ENCODE measurements at regions not wholly inside any gene's neighbourhood (a gene's known extent, or its start where the extent isn't known, plus 50 kb on each side); places are given as distances from the start of the nearest gene placed in this dataset.
A peak's percentile ranks its signal among the peaks of the same experiment; 100 is the strongest.

DNA sequence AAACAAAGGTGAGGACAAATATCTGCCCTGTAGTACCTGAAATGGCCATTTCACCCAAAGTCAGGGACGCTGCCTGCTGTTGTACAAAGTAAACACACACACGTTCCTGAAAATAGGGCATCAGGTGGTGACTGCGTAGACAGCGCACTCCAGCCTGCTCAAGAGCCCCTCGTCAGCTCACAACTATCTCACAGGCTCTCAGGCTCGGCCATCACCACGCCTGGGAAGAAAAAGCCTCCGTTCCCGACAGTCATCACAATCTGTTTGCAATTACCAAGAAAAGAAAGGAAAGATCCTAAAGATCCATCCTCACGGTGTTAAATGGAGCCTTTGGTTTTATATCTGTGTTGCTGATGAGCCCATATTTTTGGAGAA lies 230.2 kb downstream of the ZNF516 start:
- CTCF ChIA-PET = no interaction called here
- POLR2A ChIA-PET = no interaction called here
- Mint-ChIP-seq H3K36me3 (ENCODE audit: low read depth) (no peaks in the 10 kb centered on the region), H3K4me3 (no peak overlapping the region), H3K27me3 (no peaks in the 10 kb centered on the region), H3K9me3 (no peaks in the 10 kb centered on the region), H3K27ac (no peak overlapping the region), H3K4me1 (no peaks in the 10 kb centered on the region)
- no peak for DNase-seq

DNA sequence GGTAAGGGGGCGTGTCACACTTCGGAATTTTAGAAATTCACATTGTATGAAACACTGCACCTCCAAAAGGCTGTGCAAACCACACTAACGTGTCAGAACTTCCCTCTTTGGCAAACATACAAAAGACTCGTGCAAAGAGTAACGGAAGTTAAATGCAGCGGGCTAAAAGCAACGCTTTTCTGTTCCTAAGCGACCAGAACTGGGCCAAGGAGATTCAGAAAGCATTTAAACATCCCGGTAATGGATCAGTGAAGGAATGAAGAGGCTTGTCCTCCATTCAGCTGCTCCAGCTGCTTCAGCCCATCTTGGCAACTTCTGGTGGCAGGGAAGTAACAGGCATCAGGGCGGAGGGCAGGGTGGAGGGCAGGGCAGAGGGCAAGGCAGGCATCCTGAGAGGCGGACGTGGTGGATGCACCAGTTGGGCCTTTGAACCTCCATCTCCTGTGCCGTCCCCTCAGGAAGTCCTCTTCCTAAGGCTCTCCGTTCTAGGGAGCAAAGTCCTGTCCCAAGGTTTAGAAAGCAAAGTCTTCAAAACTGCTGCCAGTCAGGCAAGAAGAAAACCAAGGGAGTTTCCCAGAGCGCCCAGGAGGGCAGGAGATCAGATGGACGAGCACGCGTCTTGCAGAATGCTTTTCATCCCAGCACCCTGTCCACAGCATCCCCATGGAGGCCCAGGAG lies 230.7 kb downstream of the ZNF516 start:
- no peaks in the 10 kb centered on the region for H3K4me1 Mint-ChIP-seq
- H3K27me3 Mint-ChIP-seq = no peaks in the 10 kb centered on the region
- ChIA-PET POLR2A (no interaction called here), CTCF (interaction anchor here (1.4 kb wide), 1 partner anchor 17 kb away, joined by 3 read pairs; no protein-coding TSS in a partner anchor)
- H3K4me3 Mint-ChIP-seq = no peak overlapping the region
- H3K27ac Mint-ChIP-seq = no peak overlapping the region
- no peaks in the 10 kb centered on the region for H3K9me3 Mint-ChIP-seq
- DNase-seq = no peak
- no peaks in the 10 kb centered on the region for H3K36me3 Mint-ChIP-seq (ENCODE audit: low read depth)

DNA sequence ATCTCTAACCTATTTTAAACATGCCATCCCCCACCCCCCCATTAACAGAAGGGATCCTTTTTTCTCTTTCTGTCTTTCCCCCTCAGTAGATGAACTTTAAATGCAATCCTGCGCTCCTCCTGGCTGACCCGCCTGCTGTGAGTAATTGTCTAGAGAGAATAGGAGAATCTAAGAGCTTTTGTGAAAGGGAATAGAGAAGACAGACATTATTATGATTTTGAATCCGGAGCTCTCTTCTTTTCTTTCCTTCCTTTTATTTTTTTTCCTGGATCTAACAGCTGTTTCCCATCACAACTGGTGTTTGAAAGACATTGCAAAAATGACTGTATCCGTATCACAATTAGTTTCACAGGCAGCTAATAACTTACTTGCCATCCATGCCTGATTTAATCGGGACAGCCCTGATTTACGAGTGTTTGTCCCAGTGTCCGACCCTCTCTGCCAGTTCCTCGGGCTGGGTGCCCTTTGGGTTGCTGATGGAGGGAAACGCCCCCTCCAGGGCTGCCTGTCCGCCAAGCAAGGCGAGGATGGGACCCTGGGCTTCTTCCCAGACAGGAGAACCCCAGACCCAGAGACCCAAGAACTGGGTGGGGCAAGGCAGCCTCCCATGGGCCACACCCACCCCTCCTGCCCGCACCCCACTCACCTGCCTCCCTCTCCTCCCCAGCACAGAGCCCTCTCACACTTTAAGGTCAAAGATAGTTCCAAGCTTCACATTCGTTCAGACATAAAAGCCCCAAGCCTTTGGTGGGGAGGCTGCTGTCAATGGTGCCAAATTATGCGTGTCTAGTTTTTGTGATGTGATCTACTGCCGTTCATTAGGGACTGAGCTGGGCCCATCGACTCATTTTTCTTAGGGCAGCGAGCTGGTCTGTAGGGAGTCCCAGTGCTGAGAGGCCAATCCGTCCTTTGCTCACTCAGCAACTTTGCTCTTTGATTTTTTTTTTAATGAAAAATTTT lies 231.7 kb downstream of the ZNF516 start:
- DNase-seq = no peak
- ChIA-PET CTCF (interaction anchor here (0.7 to 1.4 kb wide), 2 partner anchors 16 to 112 kb away, joined by 3 read pairs; no protein-coding TSS in a partner anchor), POLR2A (no interaction called here)
- Mint-ChIP-seq H3K27ac (no peak overlapping the region), H3K4me3 (no peak overlapping the region), H3K9me3 (no peaks in the 10 kb centered on the region), H3K36me3 (ENCODE audit: low read depth) (no peaks in the 10 kb centered on the region), H3K27me3 (no peaks in the 10 kb centered on the region), H3K4me1 (no peaks in the 10 kb centered on the region)

DNA sequence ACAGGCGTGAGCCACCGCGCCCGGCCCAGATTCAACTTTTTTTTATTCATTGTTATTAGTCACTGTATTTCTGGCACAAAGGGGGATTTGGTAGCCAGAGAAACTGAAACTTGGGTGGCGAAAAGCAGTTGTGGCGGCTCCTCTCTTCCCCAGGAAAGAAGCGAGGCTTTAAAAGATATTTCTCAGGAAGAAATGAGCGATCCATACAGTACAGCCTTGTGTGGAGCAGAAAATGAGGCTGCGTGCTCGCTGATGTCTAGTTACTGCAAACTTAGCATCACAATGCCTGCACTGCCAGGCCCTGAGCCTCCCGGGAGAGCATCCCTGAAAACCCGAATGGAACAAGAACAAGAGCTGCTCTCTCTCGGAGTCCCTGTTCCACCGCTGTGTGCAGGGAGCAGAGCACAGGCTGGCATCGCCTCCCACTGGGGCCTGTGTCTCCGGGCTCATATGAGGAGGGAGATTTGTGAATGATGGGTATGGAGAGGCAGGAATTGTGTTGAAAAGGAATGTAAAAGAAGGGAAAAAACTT lies 234.0 kb downstream of the ZNF516 start:
- POLR2A ChIA-PET = no interaction called here
- Mint-ChIP-seq H3K4me3 (no peak overlapping the region), H3K36me3 (ENCODE audit: low read depth) (no peaks in the 10 kb centered on the region), H3K27ac (no peak overlapping the region), H3K27me3 (no peaks in the 10 kb centered on the region), H3K9me3 (no peaks in the 10 kb centered on the region), H3K4me1 (no peaks in the 10 kb centered on the region)
- CTCF ChIA-PET = no interaction called here
- DNase-seq = no peak

DNA sequence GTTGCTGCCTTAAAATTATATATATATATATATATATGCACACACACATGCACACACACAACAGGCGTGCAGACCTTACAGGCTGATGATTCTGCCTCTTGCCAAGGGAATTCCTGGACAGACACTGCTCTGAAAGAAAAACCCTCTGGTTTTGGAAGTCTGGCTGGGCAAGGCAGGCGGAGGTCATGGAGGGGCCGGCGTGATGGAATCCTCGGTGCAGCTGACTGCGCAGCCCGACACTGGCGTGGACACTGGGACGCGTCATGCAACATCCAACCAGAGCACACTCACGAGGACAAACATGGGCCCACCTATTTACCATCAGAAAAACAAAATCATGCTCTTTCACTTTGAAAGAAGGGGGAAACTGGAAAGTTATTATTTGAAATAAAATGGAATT lies 235.3 kb downstream of the ZNF516 start:
- Mint-ChIP-seq H3K36me3 (ENCODE audit: low read depth) (no peaks in the 10 kb centered on the region), H3K27ac (no peak overlapping the region), H3K4me3 (no peak overlapping the region), H3K4me1 (no peaks in the 10 kb centered on the region), H3K27me3 (no peaks in the 10 kb centered on the region), H3K9me3 (no peaks in the 10 kb centered on the region)
- CTCF ChIA-PET = no interaction called here
- POLR2A ChIA-PET = no interaction called here
- no peak for DNase-seq

DNA sequence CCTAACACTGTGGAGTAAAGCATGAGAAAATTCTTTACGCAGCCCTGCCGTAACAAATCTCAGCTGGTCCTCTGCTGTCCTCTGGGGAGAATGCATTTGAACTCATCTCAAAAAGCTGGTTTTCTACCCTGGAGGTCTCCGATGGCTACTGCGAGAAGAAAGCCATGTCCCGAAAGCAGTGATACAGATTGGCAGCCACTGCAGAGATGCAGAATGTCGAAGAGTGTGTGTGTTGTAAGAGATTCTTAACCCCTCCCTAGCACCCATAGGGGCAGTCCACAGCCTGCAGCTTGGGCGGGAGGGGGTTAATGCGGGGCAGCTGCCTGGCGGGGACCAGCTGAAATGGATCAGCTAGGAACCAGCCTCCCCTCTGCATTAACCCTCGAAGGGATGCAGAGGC lies 235.9 kb downstream of the ZNF516 start:
- no peak for DNase-seq
- ChIA-PET CTCF (no interaction called here), POLR2A (no interaction called here)
- no peak overlapping the region for H3K4me3 Mint-ChIP-seq
- no peaks in the 10 kb centered on the region for H3K27me3 Mint-ChIP-seq
- no peaks in the 10 kb centered on the region for H3K4me1 Mint-ChIP-seq
- no peaks in the 10 kb centered on the region for H3K36me3 Mint-ChIP-seq (ENCODE audit: low read depth)
- no peak overlapping the region for H3K27ac Mint-ChIP-seq
- H3K9me3 Mint-ChIP-seq = no peaks in the 10 kb centered on the region

DNA sequence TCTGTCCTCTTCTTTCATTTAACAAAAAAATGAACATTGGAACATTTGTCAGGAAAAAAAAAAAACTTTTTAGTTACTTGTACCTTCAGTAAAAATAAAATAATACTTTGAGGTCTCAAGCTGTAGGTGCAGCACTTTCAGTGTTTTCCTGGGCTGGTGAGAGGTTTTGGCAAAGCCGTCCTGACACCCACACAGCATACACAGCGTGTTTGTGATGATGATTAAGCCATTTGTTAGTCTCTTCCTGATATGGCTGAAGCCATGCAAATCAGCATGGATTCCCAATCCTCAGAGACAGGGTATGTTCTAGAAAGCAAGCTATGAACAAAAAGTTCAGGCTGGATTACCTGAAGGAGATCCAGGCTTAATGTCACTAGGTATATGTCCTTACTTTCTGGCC lies 236.8 kb downstream of the ZNF516 start:
- CTCF ChIA-PET = no interaction called here
- Mint-ChIP-seq H3K36me3 (ENCODE audit: low read depth) (no peaks in the 10 kb centered on the region), H3K27ac (no peak overlapping the region), H3K4me3 (no peak overlapping the region), H3K9me3 (no peaks in the 10 kb centered on the region), H3K4me1 (no peaks in the 10 kb centered on the region), H3K27me3 (no peaks in the 10 kb centered on the region)
- no peak for DNase-seq
- POLR2A ChIA-PET = no interaction called here

DNA sequence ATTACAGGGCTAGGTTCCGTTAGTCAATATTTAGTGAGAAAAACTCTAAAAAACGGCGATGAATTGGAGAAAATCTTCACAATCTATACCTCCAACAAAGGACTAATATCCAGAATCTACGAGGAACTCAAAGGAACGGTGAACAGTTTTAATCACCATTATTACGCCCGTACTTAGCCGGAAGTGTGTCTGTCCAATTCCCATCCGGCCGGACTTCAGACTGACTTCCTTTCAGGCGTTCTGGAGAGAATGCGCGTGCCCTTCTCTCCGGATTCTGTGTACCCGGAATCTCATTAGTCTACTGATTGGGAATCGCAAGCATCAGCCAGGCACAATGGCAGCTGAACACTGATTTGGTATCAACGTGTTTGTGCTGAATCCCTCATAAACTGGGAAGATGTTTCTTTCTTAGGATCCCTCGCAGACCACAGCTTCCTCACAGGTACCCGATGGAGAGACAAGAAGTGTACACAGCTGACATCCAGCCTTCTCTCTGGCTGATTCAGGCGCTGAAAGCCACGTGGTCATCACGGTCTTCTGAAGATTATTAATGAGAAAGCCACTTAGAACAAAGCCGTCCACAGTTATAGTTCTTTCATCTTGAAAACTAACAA lies 239.9 kb downstream of the ZNF516 start:
- Mint-ChIP-seq H3K27me3 (peaks cover 2% of the 10 kb centered on the region), H3K4me1 (no peaks in the 10 kb centered on the region), H3K9me3 (no peaks in the 10 kb centered on the region), H3K4me3 (peak overlapping the region; percentile 12), H3K36me3 (ENCODE audit: low read depth) (no peaks in the 10 kb centered on the region), H3K27ac (no peak overlapping the region)
- ChIA-PET CTCF (no interaction called here), POLR2A (no interaction called here)
- DNase-seq = no peak

DNA sequence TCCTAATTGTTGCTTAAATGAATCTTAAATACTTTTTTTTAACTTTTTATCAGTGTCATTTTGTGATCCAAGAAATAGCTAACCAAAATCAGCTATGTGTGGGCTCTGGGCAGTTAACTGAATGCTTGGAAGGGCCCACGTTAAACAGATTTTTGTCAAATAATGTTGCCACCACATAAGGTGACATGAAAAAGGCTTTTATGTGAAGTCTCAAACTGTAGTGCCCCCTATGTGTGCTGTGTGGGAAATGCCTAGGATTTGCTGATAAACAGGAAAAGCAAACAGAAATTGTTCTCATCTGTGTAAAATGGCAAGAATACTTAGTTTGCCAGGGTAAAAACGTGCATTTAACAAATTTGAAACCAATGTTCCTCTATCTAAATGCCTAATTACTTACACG lies 242.2 kb downstream of the ZNF516 start:
- no peak overlapping the region for H3K27ac Mint-ChIP-seq
- POLR2A ChIA-PET = no interaction called here
- CTCF ChIA-PET = no interaction called here
- no peaks in the 10 kb centered on the region for H3K9me3 Mint-ChIP-seq
- H3K27me3 Mint-ChIP-seq = peaks cover 2% of the 10 kb centered on the region
- no peaks in the 10 kb centered on the region for H3K36me3 Mint-ChIP-seq (ENCODE audit: low read depth)
- no peaks in the 10 kb centered on the region for H3K4me1 Mint-ChIP-seq
- DNase-seq = no peak
- no peak overlapping the region for H3K4me3 Mint-ChIP-seq

DNA sequence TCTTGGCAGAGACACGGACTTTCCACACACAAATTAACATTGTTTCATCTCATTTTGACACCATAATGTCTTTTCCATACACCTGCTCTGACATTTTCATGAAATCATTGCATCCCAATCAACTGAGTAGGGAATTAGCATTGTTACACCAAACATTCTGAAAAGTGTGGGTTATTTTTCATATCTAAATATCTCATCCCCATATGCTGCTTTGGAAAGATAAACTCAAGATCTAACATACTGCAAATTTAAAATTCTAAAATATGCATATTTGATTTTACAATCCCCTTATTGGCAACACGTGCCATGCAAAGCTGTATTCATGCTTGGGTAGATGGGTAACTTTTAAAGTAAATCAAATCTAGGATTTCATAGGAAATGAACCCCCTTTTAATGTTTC lies 242.9 kb downstream of the ZNF516 start:
- no peaks in the 10 kb centered on the region for H3K36me3 Mint-ChIP-seq (ENCODE audit: low read depth)
- H3K9me3 Mint-ChIP-seq = no peaks in the 10 kb centered on the region
- ChIA-PET CTCF (no interaction called here), POLR2A (no interaction called here)
- H3K27me3 Mint-ChIP-seq = peaks cover 2% of the 10 kb centered on the region
- no peaks in the 10 kb centered on the region for H3K4me1 Mint-ChIP-seq
- no peak for DNase-seq
- H3K4me3 Mint-ChIP-seq = no peak overlapping the region
- H3K27ac Mint-ChIP-seq = no peak overlapping the region

DNA sequence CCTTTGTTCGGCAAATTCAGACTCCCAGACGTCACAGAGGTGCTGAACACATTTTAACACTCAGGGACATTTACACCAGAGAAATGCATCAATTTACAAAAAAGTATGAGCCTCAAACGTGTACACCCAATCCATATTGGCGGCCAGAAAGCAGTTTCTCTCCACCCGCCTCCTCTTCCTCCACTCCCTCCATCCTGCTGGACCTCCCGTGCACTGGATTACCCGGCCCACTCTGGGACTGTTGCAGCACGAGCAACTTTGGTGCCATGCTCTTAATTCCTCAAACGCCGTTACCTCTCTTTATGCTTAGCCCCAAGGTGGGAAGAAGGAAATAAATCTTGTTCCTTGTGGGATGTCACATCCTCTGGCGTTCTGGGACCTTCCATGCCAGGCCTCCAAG lies 243.4 kb downstream of the ZNF516 start:
- H3K4me1 Mint-ChIP-seq = no peaks in the 10 kb centered on the region
- peaks cover 2% of the 10 kb centered on the region for H3K27me3 Mint-ChIP-seq
- no peak for DNase-seq
- ChIA-PET POLR2A (no interaction called here), CTCF (no interaction called here)
- H3K9me3 Mint-ChIP-seq = no peaks in the 10 kb centered on the region
- no peaks in the 10 kb centered on the region for H3K36me3 Mint-ChIP-seq (ENCODE audit: low read depth)
- H3K27ac Mint-ChIP-seq = no peak overlapping the region
- no peak overlapping the region for H3K4me3 Mint-ChIP-seq

DNA sequence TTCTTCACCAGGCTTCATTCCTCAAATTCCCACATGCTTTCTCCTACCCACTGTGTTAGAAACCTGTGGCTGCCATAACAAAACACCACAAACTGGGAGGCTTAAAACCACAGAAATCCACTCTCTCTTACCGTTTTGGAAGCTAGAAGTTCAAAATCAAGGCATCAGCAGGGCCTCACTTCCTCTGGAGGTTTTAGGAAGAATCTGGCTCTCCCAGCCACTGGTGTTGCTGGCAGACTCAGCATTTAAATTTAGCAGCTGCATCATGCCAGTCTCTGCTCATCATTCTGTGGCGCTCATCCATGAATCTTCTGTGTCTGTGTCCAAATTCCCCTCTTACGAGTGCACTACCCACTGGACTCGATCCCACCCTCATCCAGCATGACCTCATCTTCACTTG lies 248.5 kb downstream of the ZNF516 start:
- H3K4me1 Mint-ChIP-seq = no peaks in the 10 kb centered on the region
- peaks cover 4% of the 10 kb centered on the region for H3K27me3 Mint-ChIP-seq
- DNase-seq = no peak
- no peaks in the 10 kb centered on the region for H3K9me3 Mint-ChIP-seq
- no peaks in the 10 kb centered on the region for H3K36me3 Mint-ChIP-seq (ENCODE audit: low read depth)
- ChIA-PET POLR2A (no interaction called here), CTCF (interaction anchor here (0.6 kb wide), 1 partner anchor 24 kb away, joined by 4 read pairs; no protein-coding TSS in a partner anchor)
- no peak overlapping the region for H3K27ac Mint-ChIP-seq
- H3K4me3 Mint-ChIP-seq = no peak overlapping the region

DNA sequence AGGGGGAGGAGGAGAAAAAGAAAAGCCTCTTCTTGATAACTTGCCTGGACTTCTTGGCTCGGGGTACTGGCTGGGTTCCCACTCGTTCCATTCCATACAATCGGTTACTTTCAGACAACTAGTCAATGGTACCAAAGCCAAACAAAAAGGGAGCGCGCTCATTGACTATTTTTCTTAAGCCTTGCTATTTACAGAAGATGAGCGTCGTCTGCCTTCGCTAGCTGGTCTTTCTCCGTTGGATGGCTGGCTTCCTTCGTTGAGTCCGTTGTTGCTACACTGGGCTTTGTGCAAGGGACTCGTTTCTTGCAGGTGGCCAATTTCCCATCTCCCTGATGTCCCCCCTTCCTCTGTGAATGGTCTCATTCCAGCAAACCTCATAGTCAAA lies 260.4 kb downstream of the ZNF516 start:
- peaks cover 5% of the 10 kb centered on the region for H3K9me3 Mint-ChIP-seq
- no peak for DNase-seq
- peaks cover 2% of the 10 kb centered on the region for H3K27me3 Mint-ChIP-seq
- ChIA-PET CTCF (no interaction called here), POLR2A (no interaction called here)
- H3K27ac Mint-ChIP-seq = no peak overlapping the region
- H3K36me3 Mint-ChIP-seq (ENCODE audit: low read depth) = no peaks in the 10 kb centered on the region
- H3K4me1 Mint-ChIP-seq = no peaks in the 10 kb centered on the region
- H3K4me3 Mint-ChIP-seq = no peak overlapping the region
